ENCODE measurements at regions not wholly inside any gene's neighbourhood (a gene's known extent, or its start where the extent isn't known, plus 50 kb on each side); places are given as distances from the start of the nearest gene placed in this dataset.

- DNase-seq = no peak
- no peaks in the 10 kb centered on the region for H3K9me3 ChIP-seq (ENCODE audit: insufficient read depth, low read depth)
- H3K9me2 ChIP-seq (ENCODE audit: insufficient read depth) = no peaks in the 10 kb centered on the region
- peaks cover 30% of the 10 kb centered on the region for H3K27me3 ChIP-seq (ENCODE audit: insufficient read depth, low read depth)
- BruUV-seq (replicated peaks) = no TSS peak
- H3F3A ChIP-seq (ENCODE audit: insufficient read depth, low read depth) = no peaks in the 10 kb centered on the region
- no peak overlapping the region for H2AFZ ChIP-seq
- intact Hi-C loops (cut with micrococcal nuclease; ENCODE audit: unreplicated experiment) = no loop called here
- ChIA-PET POLR2A (ENCODE audit: unreplicated experiment) (no interaction called here), CTCF (no interaction called here)
- H4K20me1 ChIP-seq (ENCODE audit: insufficient read depth) = no peaks in the 10 kb centered on the region
- no peak for TF ChIP-seq CTCF (conservative IDR thresholded peaks at IDR 0.05)
- no peak for TF ChIP-seq EZH2 (IDR thresholded peaks at IDR 0.05; ENCODE audit: low read depth)
- H3K4me3 ChIP-seq = no peak overlapping the region
- no peaks in the 10 kb centered on the region for H3K79me2 ChIP-seq (ENCODE audit: low read depth)
- no peaks in the 10 kb centered on the region for H3K4me1 ChIP-seq (replicated peaks; ENCODE audit: insufficient read depth)
- no peak overlapping the region for H3K27ac ChIP-seq
- no peaks in the 10 kb centered on the region for H3K36me3 ChIP-seq (ENCODE audit: low read depth)
- H3K4me2 ChIP-seq = no peak overlapping the region
Observed at GRCh38 chr11:134925432-134925831, 513.4 kb upstream of the B3GAT1 start.

- Histone ChIP-seq H3K79me2 (ENCODE audit: low read depth) (no peaks in the 10 kb centered on the region), H3K4me3 (no peak overlapping the region), H3K27ac (no peak overlapping the region), H3F3A (ENCODE audit: insufficient read depth, low read depth) (no peaks in the 10 kb centered on the region), H3K36me3 (ENCODE audit: low read depth) (no peaks in the 10 kb centered on the region), H3K4me1 (replicated peaks; ENCODE audit: insufficient read depth) (no peaks in the 10 kb centered on the region), H3K9me2 (ENCODE audit: insufficient read depth) (no peaks in the 10 kb centered on the region), H3K4me2 (no peak overlapping the region), H3K9me3 (ENCODE audit: insufficient read depth, low read depth) (no peaks in the 10 kb centered on the region), H4K20me1 (ENCODE audit: insufficient read depth) (no peaks in the 10 kb centered on the region), H2AFZ (no peak overlapping the region), H3K27me3 (ENCODE audit: insufficient read depth, low read depth) (peaks cover 35% of the 10 kb centered on the region)
- no peak for DNase-seq
- CTCF ChIA-PET = no interaction called here
- POLR2A ChIA-PET (ENCODE audit: unreplicated experiment) = no interaction called here
- no TSS peak for BruUV-seq (replicated peaks)
- TF ChIP-seq CTCF (conservative IDR thresholded peaks at IDR 0.05) (no peak), EZH2 (IDR thresholded peaks at IDR 0.05; ENCODE audit: low read depth) (no peak)
- intact Hi-C loops (cut with micrococcal nuclease; ENCODE audit: unreplicated experiment) = no loop called here
Observed at GRCh38 chr11:134923441-134923840, 511.4 kb upstream of the B3GAT1 start.

- Histone ChIP-seq H3K36me3 (ENCODE audit: low read depth) (no peaks in the 10 kb centered on the region), H3K27ac (no peak overlapping the region), H3K4me3 (no peak overlapping the region), H2AFZ (no peak overlapping the region), H3F3A (ENCODE audit: insufficient read depth, low read depth) (no peaks in the 10 kb centered on the region), H3K79me2 (ENCODE audit: low read depth) (no peaks in the 10 kb centered on the region), H3K27me3 (ENCODE audit: insufficient read depth, low read depth) (peaks cover 40% of the 10 kb centered on the region), H4K20me1 (ENCODE audit: insufficient read depth) (no peaks in the 10 kb centered on the region), H3K4me2 (no peak overlapping the region), H3K9me2 (ENCODE audit: insufficient read depth) (no peaks in the 10 kb centered on the region), H3K4me1 (replicated peaks; ENCODE audit: insufficient read depth) (no peaks in the 10 kb centered on the region), H3K9me3 (ENCODE audit: insufficient read depth, low read depth) (no peaks in the 10 kb centered on the region)
- ChIA-PET CTCF (no interaction called here), POLR2A (ENCODE audit: unreplicated experiment) (no interaction called here)
- intact Hi-C loops (cut with micrococcal nuclease; ENCODE audit: unreplicated experiment) = no loop called here
- TF ChIP-seq EZH2 (IDR thresholded peaks at IDR 0.05; ENCODE audit: low read depth) = no peak
- TF ChIP-seq CTCF (conservative IDR thresholded peaks at IDR 0.05) = no peak
- no TSS peak for BruUV-seq (replicated peaks)
- DNase-seq = no peak
Observed at GRCh38 chr11:134921938-134922337, 509.9 kb upstream of the B3GAT1 start.
